GM23338 (cell line): ENCODE measurements at regions not wholly inside any gene's neighbourhood (a gene's known extent, or its start where the extent isn't known, plus 50 kb on each side); places are given as distances from the start of the nearest gene placed in this dataset.

Experiments
- CREB1 ChIP-seq: fragments of 250-450 bp; sonication (Bioruptor Pico); IDR thresholded peaks from 2 replicates; pipeline ENCODE4 v1.5.0; 2020; ENCODE audit warnings: low read depth, mild to moderate bottlenecking, moderate library complexity
- CTCF ChIP-seq, 2 experiments: fragments of 200-600 bp in 1 of 2; sonication (generic) in 1 of 2; conservative IDR thresholded peaks; 2 replicates each; pipeline versions ENCODE4 v1.5.1 to v1.6.1; 2016 to 2017; ENCODE audit warnings: antibody characterized with exemption in 2 of 2, low read depth in 2 of 2, mild to moderate bottlenecking in 2 of 2, moderate library complexity in 1 of 2
- ETS1 ChIP-seq: IDR thresholded peaks from 2 replicates; pipeline ENCODE4 v1.6.1; 2016; ENCODE audit warnings: antibody characterized with exemption
- EZH2 ChIP-seq: fragments of 200-600 bp; sonication (generic); IDR thresholded peaks from one replicate; pipeline ENCODE4 v1.8.0; 2017; ENCODE audit warnings: antibody characterized with exemption, mild to moderate bottlenecking, low read depth; ENCODE audit not compliant: unreplicated experiment
- EZH2phosphoT487 ChIP-seq: fragments of 200-600 bp; sonication (generic); IDR thresholded peaks from one replicate; pipeline ENCODE4 v1.8.1; 2018; ENCODE audit warnings: antibody characterized with exemption; ENCODE audit not compliant: unreplicated experiment
- JUNB ChIP-seq: IDR thresholded peaks from one replicate; pipeline ENCODE4 v1.6.1; 2016; ENCODE audit warnings: antibody characterized with exemption; ENCODE audit not compliant: unreplicated experiment
- NANOG ChIP-seq: IDR thresholded peaks from 2 replicates; pipeline ENCODE4 v1.6.1; 2016; ENCODE audit warnings: antibody characterized with exemption, borderline replicate concordance
- POLR2AphosphoS5 ChIP-seq: IDR thresholded peaks from 2 replicates; pipeline ENCODE4 v1.6.1; 2016; ENCODE audit warnings: antibody characterized with exemption, low read depth
- REST ChIP-seq: IDR thresholded peaks from one replicate; pipeline ENCODE4 v1.6.1; 2018; ENCODE audit warnings: antibody characterized with exemption; ENCODE audit not compliant: unreplicated experiment
- ZNF114 ChIP-seq: fragments of 250-450 bp; sonication (Bioruptor Pico); IDR thresholded peaks from 2 replicates; pipeline ENCODE4 v1.5.0; 2020; ENCODE audit warnings: mild to moderate bottlenecking, moderate library complexity

GRCh38 chr12:83784298-83784890 lies 1097.7 kb downstream of the TMTC2 start:
- TF ChIP-seq POLR2AphosphoS5: no peak
- 0 out of 4 replicates have a peak, but pooled peaks have one; percentile 4 to 10 for TF ChIP-seq CTCF (conservative IDR thresholded peaks at IDR 0.05; ENCODE audit: low read depth in 2 of 2)
- no peak for TF ChIP-seq CREB1 (CRISPR knock-in tag)
- no peak for TF ChIP-seq EZH2phosphoT487
- no peak for TF ChIP-seq REST
- TF ChIP-seq ETS1: no peak
- TF ChIP-seq ZNF114 (CRISPR knock-in tag): no peak
- no peak for TF ChIP-seq EZH2
- no peak for TF ChIP-seq JUNB
- no peak for TF ChIP-seq NANOG
